Left renal cortex interstitium (tissue), 4 donors: ENCODE measurements at regions not wholly inside any gene's neighbourhood (a gene's known extent, or its start where the extent isn't known, plus 50 kb on each side); places are given as distances from the start of the nearest gene placed in this dataset.

Source experiments
- DNase-seq, 4 donors: peaks; one replicate each; pipeline ENCODE4 v3.0.0-alpha.2; 2013; ENCODE audit warnings: low read depth in 4 of 4, low spot score in 2 of 4, missing footprints in 1 of 4

GRCh38 chr6:54710456-54710855, 136.1 kb upstream of the FAM83B start:
- no peak for DNase-seq

- DNase-seq, result no peak
Measured at GRCh38 chr6:54716010-54716409, 130.6 kb upstream of the FAM83B start.

- DNase-seq, result no peak
Measured at GRCh38 chr6:54716877-54717276, 129.7 kb upstream of the FAM83B start.

- DNase-seq, result no peak
Measured at GRCh38 chr6:54717849-54718455, 128.6 kb upstream of the FAM83B start.

GRCh38 chr6:54718541-54719023, 128.0 kb upstream of the FAM83B start:
- no peak for DNase-seq

GRCh38 chr6:54719131-54719530, 127.4 kb upstream of the FAM83B start:
- no peak for DNase-seq

- no peak for DNase-seq
Measured at GRCh38 chr6:54719633-54720032, 126.9 kb upstream of the FAM83B start.

GRCh38 chr6:54722328-54722727, 124.2 kb upstream of the FAM83B start:
- DNase-seq, result no peak

- no peak for DNase-seq
Measured at GRCh38 chr6:54729716-54730115, 116.9 kb upstream of the FAM83B start.

GRCh38 chr6:54730767-54731630, 115.6 kb upstream of the FAM83B start:
- no peak for DNase-seq

- no peak for DNase-seq
Measured at GRCh38 chr6:54737247-54737646, 109.3 kb upstream of the FAM83B start.

- DNase-seq, result no peak
Measured at GRCh38 chr6:54747955-54748354, 98.6 kb upstream of the FAM83B start.

- no peak for DNase-seq
Measured at GRCh38 chr6:54754406-54754805, 92.2 kb upstream of the FAM83B start.

GRCh38 chr6:54758340-54758739, 88.2 kb upstream of the FAM83B start:
- no peak for DNase-seq

- DNase-seq, result no peak
Measured at GRCh38 chr6:54768494-54768893, 78.1 kb upstream of the FAM83B start.

GRCh38 chr6:54770328-54770727, 76.2 kb upstream of the FAM83B start:
- no peak for DNase-seq

- no peak for DNase-seq
Measured at GRCh38 chr6:54771968-54772367, 74.6 kb upstream of the FAM83B start.

GRCh38 chr6:54772610-54773009, 74.0 kb upstream of the FAM83B start:
- no peak for DNase-seq

GRCh38 chr6:54775576-54775975, 71.0 kb upstream of the FAM83B start:
- no peak for DNase-seq

- DNase-seq, result no peak
Measured at GRCh38 chr6:54776891-54777290, 69.7 kb upstream of the FAM83B start.

GRCh38 chr6:54778731-54779130, 67.8 kb upstream of the FAM83B start:
- DNase-seq, result no peak

GRCh38 chr6:54784011-54784410, 62.6 kb upstream of the FAM83B start:
- no peak for DNase-seq
